ENCODE measurements at regions not wholly inside any gene's neighbourhood (a gene's known extent, or its start where the extent isn't known, plus 50 kb on each side); places are given as distances from the start of the nearest gene placed in this dataset.

DNA sequence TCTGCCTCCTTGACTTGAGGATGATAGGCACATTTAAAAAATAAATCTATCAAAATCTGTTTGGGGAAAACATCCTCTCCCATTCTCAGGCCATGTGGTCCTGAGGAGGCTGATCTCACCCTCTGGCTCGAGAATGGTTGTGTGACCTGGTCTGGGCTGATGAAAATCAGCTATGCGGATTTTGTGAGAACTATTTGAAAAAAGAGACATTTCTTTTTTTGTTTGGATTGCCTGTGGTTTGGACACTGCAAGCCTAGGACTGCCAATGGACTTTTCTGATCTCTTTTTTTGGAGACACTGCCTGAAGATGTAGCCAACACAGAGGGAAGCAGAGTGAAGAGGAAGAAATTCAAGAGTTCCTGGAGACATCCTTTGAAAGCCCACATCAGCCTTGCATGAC is 145.9 kb downstream of the HS3ST3B1 start:
- Histone ChIP-seq H3K4me1 (ENCODE audit: low read length) (no peaks in the 10 kb centered on the region), H3K27me3 (replicated peaks; ENCODE audit: insufficient read depth, low read length) (no peaks in the 10 kb centered on the region)

DNA sequence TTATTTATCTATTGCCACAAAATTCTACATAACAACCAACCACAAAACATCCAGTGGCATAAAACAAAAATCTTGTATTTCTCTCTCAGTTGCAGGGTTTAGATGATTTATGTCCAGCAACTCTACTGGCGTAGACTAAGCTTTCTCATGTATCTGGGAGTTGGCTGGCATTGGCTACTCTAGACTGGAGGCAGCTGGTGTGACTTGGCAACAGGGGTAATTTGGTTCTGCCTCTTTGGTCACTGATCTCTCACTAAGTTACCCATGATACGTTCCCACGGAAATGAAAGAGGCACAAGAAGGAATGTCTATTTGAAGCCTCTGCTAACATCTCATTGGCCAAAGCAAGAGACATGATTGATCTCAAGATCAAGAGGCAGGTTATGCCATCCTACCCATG is 144.0 kb downstream of the HS3ST3B1 start:
- no peak for DNase-seq
- Histone ChIP-seq H3K9me2 (replicated peaks; ENCODE audit: insufficient read depth, low read length) (no peaks in the 10 kb centered on the region), H3K36me3 (replicated peaks; ENCODE audit: insufficient read depth, low read length) (no peaks in the 10 kb centered on the region), H3K4me1 (ENCODE audit: low read length) (no peaks in the 10 kb centered on the region), H3K4me3 (ENCODE audit: low read length) (no peak overlapping the region), H3K27me3 (replicated peaks; ENCODE audit: insufficient read depth, low read length) (no peaks in the 10 kb centered on the region), H2AFZ (ENCODE audit: low read length) (no peak overlapping the region), H3K4me2 (ENCODE audit: low read depth, low read length) (no peak overlapping the region), H3K9me3 (replicated peaks; ENCODE audit: insufficient read depth, low read length) (no peaks in the 10 kb centered on the region), H3F3A (ENCODE audit: insufficient read depth, low read length) (no peaks in the 10 kb centered on the region), H3K9ac (ENCODE audit: low read length) (no peak overlapping the region), H3K79me2 (ENCODE audit: low read length) (no peaks in the 10 kb centered on the region), H4K20me1 (ENCODE audit: insufficient read depth, low read length) (no peaks in the 10 kb centered on the region), H3K27ac (ENCODE audit: low read length) (no peak overlapping the region)
- TF ChIP-seq EZH2 (optimal IDR thresholded peaks at IDR 0.05; ENCODE audit: low read depth, low read length) (no peak), EZH2phosphoT487 (IDR thresholded peaks at IDR 0.05; ENCODE audit: low read length) (no peak)
- TF ChIP-seq, protein P1, sequence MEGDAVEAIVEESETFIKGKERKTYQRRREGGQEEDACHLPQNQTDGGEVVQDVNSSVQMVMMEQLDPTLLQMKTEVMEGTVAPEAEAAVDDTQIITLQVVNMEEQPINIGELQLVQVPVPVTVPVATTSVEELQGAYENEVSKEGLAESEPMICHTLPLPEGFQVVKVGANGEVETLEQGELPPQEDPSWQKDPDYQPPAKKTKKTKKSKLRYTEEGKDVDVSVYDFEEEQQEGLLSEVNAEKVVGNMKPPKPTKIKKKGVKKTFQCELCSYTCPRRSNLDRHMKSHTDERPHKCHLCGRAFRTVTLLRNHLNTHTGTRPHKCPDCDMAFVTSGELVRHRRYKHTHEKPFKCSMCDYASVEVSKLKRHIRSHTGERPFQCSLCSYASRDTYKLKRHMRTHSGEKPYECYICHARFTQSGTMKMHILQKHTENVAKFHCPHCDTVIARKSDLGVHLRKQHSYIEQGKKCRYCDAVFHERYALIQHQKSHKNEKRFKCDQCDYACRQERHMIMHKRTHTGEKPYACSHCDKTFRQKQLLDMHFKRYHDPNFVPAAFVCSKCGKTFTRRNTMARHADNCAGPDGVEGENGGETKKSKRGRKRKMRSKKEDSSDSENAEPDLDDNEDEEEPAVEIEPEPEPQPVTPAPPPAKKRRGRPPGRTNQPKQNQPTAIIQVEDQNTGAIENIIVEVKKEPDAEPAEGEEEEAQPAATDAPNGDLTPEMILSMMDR (IDR thresholded peaks at IDR 0.05; ENCODE audit: low read length): no peak

More for the DNA sequence above, 145.9 kb downstream of the HS3ST3B1 start:
- Histone ChIP-seq H3K36me3 (replicated peaks; ENCODE audit: insufficient read depth, low read length) (no peaks in the 10 kb centered on the region), H3K9ac (ENCODE audit: low read length) (no peak overlapping the region), H3K4me3 (ENCODE audit: low read length) (no peak overlapping the region), H2AFZ (ENCODE audit: low read length) (no peak overlapping the region), H3K27ac (ENCODE audit: low read length) (no peak overlapping the region), H3F3A (ENCODE audit: insufficient read depth, low read length) (no peaks in the 10 kb centered on the region), H3K4me2 (ENCODE audit: low read depth, low read length) (no peak overlapping the region), H4K20me1 (ENCODE audit: insufficient read depth, low read length) (no peaks in the 10 kb centered on the region), H3K9me2 (replicated peaks; ENCODE audit: insufficient read depth, low read length) (no peaks in the 10 kb centered on the region), H3K79me2 (ENCODE audit: low read length) (no peaks in the 10 kb centered on the region), H3K9me3 (replicated peaks; ENCODE audit: insufficient read depth, low read length) (no peaks in the 10 kb centered on the region)
- no peak for DNase-seq
- TF ChIP-seq EZH2 (optimal IDR thresholded peaks at IDR 0.05; ENCODE audit: low read depth, low read length): no peak
- TF ChIP-seq EZH2phosphoT487 (IDR thresholded peaks at IDR 0.05; ENCODE audit: low read length): no peak
- TF ChIP-seq, protein P1 (IDR thresholded peaks at IDR 0.05; ENCODE audit: low read length): no peak

DNA sequence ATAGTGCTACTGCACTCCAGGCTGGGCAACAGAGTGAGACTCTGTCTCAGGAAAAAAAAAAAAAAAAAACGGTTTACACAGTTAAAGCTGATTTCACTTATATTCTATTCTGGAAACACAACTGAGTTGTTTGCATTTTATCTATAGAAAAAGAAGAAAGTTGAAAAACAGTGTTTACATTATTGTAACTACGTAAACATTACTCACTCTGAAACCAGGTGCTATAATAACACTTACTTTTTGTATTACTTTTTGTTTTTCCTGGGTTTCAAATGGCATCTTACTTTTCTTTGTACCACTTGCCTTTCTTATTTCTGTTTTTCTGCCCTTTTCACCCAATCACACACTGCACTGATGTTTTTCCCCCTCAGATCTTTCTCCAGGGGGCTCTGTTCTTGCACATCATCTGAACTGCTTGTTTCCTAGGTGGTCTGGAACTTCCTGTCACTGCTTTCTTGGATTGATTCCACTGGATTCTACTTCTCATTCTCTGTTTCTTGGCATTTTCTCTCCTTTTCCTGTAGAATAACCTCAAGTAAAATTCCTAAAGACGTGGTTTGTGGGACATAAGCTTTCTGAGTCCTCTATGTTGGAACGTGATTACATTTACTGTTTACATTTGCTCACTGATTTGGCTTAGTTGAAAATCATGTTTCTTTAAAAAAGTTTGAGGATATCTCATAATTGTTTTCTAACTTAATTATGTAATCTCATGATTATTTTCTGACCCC is 142.1 kb downstream of the HS3ST3B1 start:
- no peaks in the 10 kb centered on the region for H3K27me3 ChIP-seq (replicated peaks; ENCODE audit: insufficient read depth, low read length)
- H3K4me1 ChIP-seq (ENCODE audit: low read length): no peaks in the 10 kb centered on the region
- H3K4me2 ChIP-seq (ENCODE audit: low read depth, low read length): no peak overlapping the region
- no peaks in the 10 kb centered on the region for H3K36me3 ChIP-seq (replicated peaks; ENCODE audit: insufficient read depth, low read length)
- no peak overlapping the region for H3K27ac ChIP-seq (ENCODE audit: low read length)
- TF ChIP-seq EZH2 (optimal IDR thresholded peaks at IDR 0.05; ENCODE audit: low read depth, low read length) (no peak), EZH2phosphoT487 (IDR thresholded peaks at IDR 0.05; ENCODE audit: low read length) (no peak)
- TF ChIP-seq, protein P1 (IDR thresholded peaks at IDR 0.05; ENCODE audit: low read length): no peak
- no peaks in the 10 kb centered on the region for H3F3A ChIP-seq (ENCODE audit: insufficient read depth, low read length)
- no peaks in the 10 kb centered on the region for H3K9me2 ChIP-seq (replicated peaks; ENCODE audit: insufficient read depth, low read length)
- no peak overlapping the region for H3K9ac ChIP-seq (ENCODE audit: low read length)
- no peaks in the 10 kb centered on the region for H4K20me1 ChIP-seq (ENCODE audit: insufficient read depth, low read length)
- no peak overlapping the region for H3K4me3 ChIP-seq (ENCODE audit: low read length)
- no peak overlapping the region for H2AFZ ChIP-seq (ENCODE audit: low read length)
- H3K9me3 ChIP-seq (replicated peaks; ENCODE audit: insufficient read depth, low read length): no peaks in the 10 kb centered on the region
- H3K79me2 ChIP-seq (ENCODE audit: low read length): no peaks in the 10 kb centered on the region
- DNase-seq: no peak
